H9 (cell line): ENCODE measurements at regions not wholly inside any gene's neighbourhood (a gene's known extent, or its start where the extent isn't known, plus 50 kb on each side); places are given as distances from the start of the nearest gene placed in this dataset.

Source experiments
- DNase-seq: peaks from one replicate; pipeline ENCODE4 v3.0.0-alpha.2; 2017
- H2AFZ ChIP-seq: one replicate; pipeline ENCODE4 v1.6.1; 2013; ENCODE audit warnings: mild to moderate bottlenecking, low read length, control low read depth, moderate library complexity
- H2AK5ac ChIP-seq: 2 replicates; pipeline ENCODE4 v1.6.1; 2013; ENCODE audit warnings: low read length, control low read depth, mixed read lengths; ENCODE audit not compliant: insufficient read length
- H2BK120ac ChIP-seq: one replicate; pipeline ENCODE4 v1.6.1; 2013; ENCODE audit warnings: low read depth, mild to moderate bottlenecking, low read length, control low read depth, inconsistent platforms; ENCODE audit not compliant: poor library complexity, severe bottlenecking
- H2BK12ac ChIP-seq: 2 replicates; pipeline ENCODE4 v1.6.1; 2013; ENCODE audit warnings: low read length, control low read depth, mixed read lengths, low read depth; ENCODE audit not compliant: insufficient read length
- H2BK15ac ChIP-seq: 2 replicates; pipeline ENCODE4 v1.6.1; 2013; ENCODE audit warnings: low read depth, low read length, control low read depth
- H2BK20ac ChIP-seq: one replicate; pipeline ENCODE4 v1.6.1; 2013; ENCODE audit warnings: low read depth, mild to moderate bottlenecking, low read length, control low read depth, inconsistent platforms; ENCODE audit not compliant: poor library complexity, severe bottlenecking
- H2BK5ac ChIP-seq: 2 replicates; pipeline ENCODE4 v1.6.1; 2013; ENCODE audit warnings: low read length, control low read depth, mixed read lengths; ENCODE audit not compliant: insufficient read length
- H3K14ac ChIP-seq: 2 replicates; pipeline ENCODE4 v1.6.1; 2013; ENCODE audit warnings: low read length, control low read depth; ENCODE audit not compliant: insufficient read depth
- H3K18ac ChIP-seq: 2 replicates; pipeline ENCODE4 v1.6.1; 2013; ENCODE audit warnings: low read depth, mild to moderate bottlenecking, mixed read lengths, low read length, control low read depth; ENCODE audit not compliant: insufficient read length
- H3K23ac ChIP-seq: 2 replicates; pipeline ENCODE4 v1.6.1; 2013; ENCODE audit warnings: low read length, control low read depth, mixed read lengths, low read depth; ENCODE audit not compliant: insufficient read length
- H3K23me2 ChIP-seq: 2 replicates; pipeline ENCODE4 v1.6.1; 2013; ENCODE audit warnings: low read depth, mild to moderate bottlenecking, mixed read lengths, low read length, control low read depth; ENCODE audit not compliant: insufficient read length, poor library complexity, severe bottlenecking
- H3K27ac ChIP-seq: 2 replicates; pipeline ENCODE4 v1.5.1; 2013; ENCODE audit warnings: low read length, control low read depth, mixed read lengths, low read depth; ENCODE audit not compliant: insufficient read length
- H3K27me3 ChIP-seq: 2 replicates; pipeline ENCODE4 v1.6.1; 2013; ENCODE audit warnings: low read length, control low read depth, inconsistent platforms; ENCODE audit not compliant: insufficient read depth
- H3K4ac ChIP-seq: 2 replicates; pipeline ENCODE4 v1.6.1; 2013; ENCODE audit warnings: low read depth, mild to moderate bottlenecking, control low read depth, inconsistent platforms, low read length, moderate library complexity
- H3K4me1 ChIP-seq: 2 replicates; pipeline ENCODE4 v1.6.1; 2013; ENCODE audit warnings: low read length, control low read depth, inconsistent platforms; ENCODE audit not compliant: insufficient read depth
- H3K4me2 ChIP-seq: 2 replicates; pipeline ENCODE4 v1.6.1; 2013; ENCODE audit warnings: low read length, control low read depth, mixed read lengths; ENCODE audit not compliant: insufficient read length, insufficient read depth
- H3K56ac ChIP-seq: 2 replicates; pipeline ENCODE4 v1.6.1; 2013; ENCODE audit warnings: low read depth, mild to moderate bottlenecking, mixed read lengths, low read length, control low read depth; ENCODE audit not compliant: insufficient read length
- H3K79me1 ChIP-seq: 2 replicates; pipeline ENCODE4 v1.6.1; 2013; ENCODE audit warnings: low read depth, mild to moderate bottlenecking, moderate library complexity, low read length, control low read depth, inconsistent platforms; ENCODE audit not compliant: insufficient read depth, poor library complexity, severe bottlenecking
- H3K79me2 ChIP-seq: 2 replicates; pipeline ENCODE4 v1.6.1; 2013; ENCODE audit warnings: low read length, control low read depth, inconsistent platforms; ENCODE audit not compliant: insufficient read depth
- H3K9ac ChIP-seq: 2 replicates; pipeline ENCODE4 v1.6.1; 2013; ENCODE audit warnings: low read length, control low read depth, mixed read lengths; ENCODE audit not compliant: insufficient read length; ENCODE audit errors: extremely low read depth
- H3K9me3 ChIP-seq: one replicate; pipeline ENCODE4 v1.6.1; 2013; ENCODE audit warnings: low read depth, low read length, inconsistent platforms; ENCODE audit not compliant: control insufficient read depth
- H3T11ph ChIP-seq: one replicate; pipeline ENCODE4 v1.6.1; 2013; ENCODE audit warnings: mild to moderate bottlenecking, low read length, control low read depth, inconsistent platforms
- H4K20me1 ChIP-seq: one replicate; pipeline ENCODE4 v1.6.1; 2013; ENCODE audit not compliant: control insufficient read depth, insufficient read length, insufficient read depth
- H4K5ac ChIP-seq: 2 replicates; pipeline ENCODE4 v1.6.1; 2013; ENCODE audit warnings: low read depth, mild to moderate bottlenecking, mixed read lengths, low read length, control low read depth; ENCODE audit not compliant: insufficient read length
- H4K8ac ChIP-seq: replicated peaks from 2 replicates; pipeline ENCODE4 v1.6.1; 2013; ENCODE audit warnings: low read length, control low read depth, mixed read lengths, low read depth; ENCODE audit not compliant: insufficient read length
- H4K91ac ChIP-seq: 2 replicates; pipeline ENCODE4 v1.6.1; 2013; ENCODE audit warnings: low read depth, mild to moderate bottlenecking, moderate library complexity, mixed read lengths, low read length, control low read depth; ENCODE audit not compliant: insufficient read length
- H3K27ac Mint-ChIP-seq, 3 experiments: 2 replicates in 2 of 3; 3 replicates in 1 of 3; pipeline ENCODE4 v1.8.0; 2020 to 2021; ENCODE audit warnings: mixed read lengths in 3 of 3, mild to moderate bottlenecking in 1 of 3, moderate library complexity in 1 of 3
- H3K27me3 Mint-ChIP-seq: 2 replicates; pipeline ENCODE4 v1.8.0; 2021; ENCODE audit warnings: low read depth, mild to moderate bottlenecking, moderate library complexity, mixed read lengths
- H3K36me3 Mint-ChIP-seq, 3 experiments: 2 replicates in 2 of 3; 3 replicates in 1 of 3; pipeline ENCODE4 v1.8.0; 2020 to 2021; ENCODE audit warnings: low read depth in 3 of 3, mixed read lengths in 3 of 3; ENCODE audit not compliant: insufficient read depth in 1 of 3
- H3K4me1 Mint-ChIP-seq, 2 experiments: 2 replicates each; pipeline ENCODE4 v1.8.0; 2020; ENCODE audit warnings: mixed read lengths in 2 of 2
- H3K4me3 Mint-ChIP-seq, 2 experiments: 2 replicates in 1 of 2; 3 replicates in 1 of 2; pipeline ENCODE4 v1.8.0; 2020 to 2021; ENCODE audit warnings: mild to moderate bottlenecking in 2 of 2, mixed read lengths in 2 of 2, moderate library complexity in 1 of 2
- H3K9me3 Mint-ChIP-seq, 2 experiments: 2 replicates in 1 of 2; 3 replicates in 1 of 2; pipeline ENCODE4 v1.8.0; 2020; ENCODE audit warnings: mild to moderate bottlenecking in 2 of 2, mixed read lengths in 2 of 2, moderate library complexity in 1 of 2
- CTCF ChIP-seq: fragments of 200-600 bp; sonication (generic); conservative IDR thresholded peaks from 3 replicates; pipeline ENCODE4 v1.8.0; 2021; ENCODE audit warnings: antibody characterized with exemption, mild to moderate bottlenecking
- WGBS: extraction: QIAGEN DNeasy Blood & Tissue Kit; methylation state at CpG from one replicate; pipeline ENCODE4 v1.1.7; 2013; ENCODE audit warnings: missing lambda C conversion rate, low lambda C conversion rate, mixed read lengths; ENCODE audit not compliant: insufficient read length; ENCODE audit errors: extremely low coverage; 5-methylcytosine and 5-hydroxymethylcytosine counted together

DNA sequence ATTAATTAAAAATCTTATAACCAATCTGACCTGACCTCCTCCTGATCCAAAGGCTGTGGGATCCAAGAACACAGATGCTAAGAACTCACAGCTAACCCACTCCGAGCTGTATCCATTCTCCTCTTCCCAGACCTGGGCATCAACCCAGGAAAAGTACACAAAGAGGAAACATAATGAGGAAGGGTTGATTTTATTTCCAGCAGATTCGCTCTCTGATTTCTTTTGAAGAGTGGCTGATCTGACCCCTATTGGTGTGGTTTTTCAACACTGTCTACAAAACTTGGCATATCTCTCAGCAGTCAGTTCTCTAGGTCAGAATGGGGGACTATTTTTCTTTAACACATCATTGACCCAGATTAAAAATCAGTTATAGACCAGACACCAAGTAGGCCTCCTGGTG, 201.9 kb upstream of the UBASH3B start:
- no peak for DNase-seq
- Histone ChIP-seq H2BK20ac (no peak overlapping the region), H3K23me2 (no peaks in the 10 kb centered on the region), H4K5ac (no peak overlapping the region), H2BK5ac (no peak overlapping the region), H3K79me2 (no peaks in the 10 kb centered on the region), H2BK120ac (no peak overlapping the region), H3K9ac (no peak overlapping the region), H2BK15ac (no peak overlapping the region), H2BK12ac (no peak overlapping the region), H4K91ac (no peak overlapping the region), H3K79me1 (no peaks in the 10 kb centered on the region), H3K18ac (no peak overlapping the region), H3K14ac (no peak overlapping the region), H3K56ac (no peak overlapping the region), H3T11ph (no peak overlapping the region), H3K4me1 (no peaks in the 10 kb centered on the region), H3K27ac (no peak overlapping the region), H3K4ac (no peak overlapping the region), H3K27me3 (no peaks in the 10 kb centered on the region), H2AK5ac (no peak overlapping the region), H4K8ac (no peak overlapping the region), H3K23ac (no peak overlapping the region), H3K9me3 (no peaks in the 10 kb centered on the region), H2AFZ (no peak overlapping the region), H3K4me2 (no peak overlapping the region), H4K20me1 (no peaks in the 10 kb centered on the region)
- no peak overlapping the region for H3K4me3 Mint-ChIP-seq
- H3K27me3 Mint-ChIP-seq = no peaks in the 10 kb centered on the region
- no CpG with 5 or more reads among the region's 2 CpGs for WGBS
- no peak for TF ChIP-seq CTCF
- H3K27ac Mint-ChIP-seq = no peak overlapping the region
- H3K4me1 Mint-ChIP-seq = peaks cover 7 to 8% of the 10 kb centered on the region in 2 experiments
- H3K36me3 Mint-ChIP-seq = no peaks in the 10 kb centered on the region
- peaks cover 3 to 6% of the 10 kb centered on the region in 2 experiments; a peak in 4 of 5 replicates for H3K9me3 Mint-ChIP-seq
